ENCODE measurements at regions not wholly inside any gene's neighbourhood (a gene's known extent, or its start where the extent isn't known, plus 50 kb on each side); places are given as distances from the start of the nearest gene placed in this dataset.
"Not testable (repeated sequence)": the region's sequence is repeated elsewhere in the genome, so short reads cannot be mapped to it uniquely, and the experiment has no call there.

GRCh38 chr21:8987896-8988295 is 1533.5 kb upstream of the TPTE start:
- TF ChIP-seq BHLHE40 (IDR thresholded peaks at IDR 0.05; ENCODE audit: low read depth, low read length); CTCF (conservative IDR thresholded peaks at IDR 0.05; ENCODE audit: low read depth, low read length); CEBPB (IDR thresholded peaks at IDR 0.05; ENCODE audit: low read depth, low read length); RAD21 (IDR thresholded peaks at IDR 0.05; ENCODE audit: low read length); SMC3 (IDR thresholded peaks at IDR 0.05; ENCODE audit: low read depth, low read length); CHD1 (IDR thresholded peaks at IDR 0.05; ENCODE audit: low read depth, low read length); POLR2A (IDR thresholded peaks at IDR 0.05; ENCODE audit: low read depth, low read length); NFE2L2 (IDR thresholded peaks at IDR 0.05; ENCODE audit: low read depth, low read length); MXI1 (IDR thresholded peaks at IDR 0.05; ENCODE audit: borderline replicate concordance, low read depth, low read length): not testable (repeated sequence)
- TF ChIP-seq, protein P1, sequence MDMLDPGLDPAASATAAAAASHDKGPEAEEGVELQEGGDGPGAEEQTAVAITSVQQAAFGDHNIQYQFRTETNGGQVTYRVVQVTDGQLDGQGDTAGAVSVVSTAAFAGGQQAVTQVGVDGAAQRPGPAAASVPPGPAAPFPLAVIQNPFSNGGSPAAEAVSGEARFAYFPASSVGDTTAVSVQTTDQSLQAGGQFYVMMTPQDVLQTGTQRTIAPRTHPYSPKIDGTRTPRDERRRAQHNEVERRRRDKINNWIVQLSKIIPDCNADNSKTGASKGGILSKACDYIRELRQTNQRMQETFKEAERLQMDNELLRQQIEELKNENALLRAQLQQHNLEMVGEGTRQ (IDR thresholded peaks at IDR 0.05; ENCODE audit: low read depth, low read length): not testable (repeated sequence)
- TF ChIP-seq, protein P2, sequence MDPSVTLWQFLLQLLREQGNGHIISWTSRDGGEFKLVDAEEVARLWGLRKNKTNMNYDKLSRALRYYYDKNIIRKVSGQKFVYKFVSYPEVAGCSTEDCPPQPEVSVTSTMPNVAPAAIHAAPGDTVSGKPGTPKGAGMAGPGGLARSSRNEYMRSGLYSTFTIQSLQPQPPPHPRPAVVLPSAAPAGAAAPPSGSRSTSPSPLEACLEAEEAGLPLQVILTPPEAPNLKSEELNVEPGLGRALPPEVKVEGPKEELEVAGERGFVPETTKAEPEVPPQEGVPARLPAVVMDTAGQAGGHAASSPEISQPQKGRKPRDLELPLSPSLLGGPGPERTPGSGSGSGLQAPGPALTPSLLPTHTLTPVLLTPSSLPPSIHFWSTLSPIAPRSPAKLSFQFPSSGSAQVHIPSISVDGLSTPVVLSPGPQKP (IDR thresholded peaks at IDR 0.05; ENCODE audit: borderline replicate concordance, low read depth, low read length): not testable (repeated sequence)
